Kidney glomerular epithelial cell (primary cell): ENCODE measurements at regions not wholly inside any gene's neighbourhood (a gene's known extent, or its start where the extent isn't known, plus 50 kb on each side); places are given as distances from the start of the nearest gene placed in this dataset.

Experiments used
- DNase-seq: peaks from one replicate; lab custom pipeline; 2025; lab: John Stamatoyannopoulos, UW

DNA sequence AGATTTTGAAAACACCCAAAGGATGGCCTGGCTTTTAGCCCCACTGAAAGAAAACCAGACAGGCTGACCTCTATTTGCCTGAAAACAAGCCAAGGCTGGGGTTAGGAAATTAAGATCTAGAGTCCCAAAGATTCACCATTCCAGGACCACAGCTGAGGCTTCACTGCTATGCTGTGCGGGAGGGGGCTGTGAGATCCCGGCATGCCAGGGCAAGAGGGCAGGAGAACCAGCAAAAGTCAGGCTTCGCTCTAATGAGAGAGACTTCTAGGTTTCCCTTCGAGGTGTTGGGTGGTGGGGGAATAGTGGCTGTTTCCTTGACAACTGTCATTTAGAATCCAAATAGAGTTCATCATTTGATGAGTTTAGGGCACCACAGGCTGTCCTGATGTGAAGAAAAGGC, 152.9 kb upstream of the NFIB start:
- no peak for DNase-seq

DNA sequence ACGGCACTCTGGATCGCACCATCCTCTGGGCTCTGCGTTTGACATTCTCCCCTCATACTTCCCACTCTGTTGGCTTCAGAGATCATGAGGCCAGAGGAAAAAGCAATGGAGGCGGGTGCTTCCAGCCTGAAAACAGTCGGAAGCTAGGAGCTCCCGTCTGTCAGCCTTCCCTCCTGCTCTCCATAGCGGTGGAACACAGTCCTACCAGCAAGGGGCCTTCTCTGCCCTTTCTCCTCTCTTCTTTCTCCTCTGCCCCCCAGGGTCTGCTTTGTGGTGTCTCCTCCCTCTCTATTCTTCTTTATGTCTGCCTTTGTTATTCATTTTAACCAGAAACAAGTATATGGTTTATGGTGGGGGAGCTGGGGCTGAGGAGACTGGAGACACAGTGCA, 152.5 kb upstream of the NFIB start:
- DNase-seq: no peak

DNA sequence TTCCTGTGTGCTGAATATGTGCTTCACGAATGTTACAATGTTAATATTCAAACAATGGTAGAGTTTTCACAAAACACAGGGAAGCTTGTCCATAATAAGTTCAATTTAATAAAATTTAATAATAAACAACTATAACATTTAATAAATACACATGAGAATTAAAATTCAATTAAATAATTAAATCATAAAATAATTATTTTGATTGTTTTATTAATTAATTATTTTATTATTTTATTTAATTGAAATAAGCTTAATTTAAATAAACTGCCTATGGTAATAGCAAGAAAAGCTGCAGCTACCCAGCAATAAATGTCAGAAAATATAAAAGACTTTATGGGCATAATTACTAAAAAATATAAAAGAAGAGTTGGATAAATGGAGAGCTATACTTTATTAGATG, 149.0 kb upstream of the NFIB start:
- DNase-seq: no peak

GRCh38 chr9:14455243-14455642, 141.3 kb upstream of the NFIB start:
- DNase-seq: no peak

- peak; percentile 2 for DNase-seq
These were observed 139.3 kb upstream of the NFIB start for GRCh38 chr9:14453286-14453685.

GRCh38 chr9:14452539-14452938, 138.6 kb upstream of the NFIB start:
- DNase-seq: no peak

DNA sequence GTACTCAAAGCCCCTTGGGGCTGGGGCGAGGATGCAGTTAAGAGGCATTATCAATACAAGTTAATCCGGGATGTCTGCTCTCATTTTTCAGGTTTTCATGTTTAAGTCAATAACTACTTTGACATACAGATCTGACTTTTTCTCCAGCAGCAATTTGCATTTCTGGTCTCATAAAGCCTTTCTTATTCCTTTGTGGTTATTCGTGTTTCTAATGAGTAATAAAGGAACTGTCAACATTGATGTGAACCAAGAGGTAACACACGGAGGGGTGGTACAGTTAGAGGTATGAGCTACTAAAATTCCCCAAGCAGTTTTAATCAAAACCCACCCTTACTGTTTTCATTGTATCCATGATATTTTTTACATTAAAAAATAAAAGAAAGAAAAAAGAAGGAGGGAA, 138.0 kb upstream of the NFIB start:
- DNase-seq: no peak

- DNase-seq: no peak
These were observed 133.2 kb upstream of the NFIB start for GRCh38 chr9:14447103-14447502.

- no peak for DNase-seq
These were observed 132.0 kb upstream of the NFIB start for GRCh38 chr9:14445946-14446345.

DNA sequence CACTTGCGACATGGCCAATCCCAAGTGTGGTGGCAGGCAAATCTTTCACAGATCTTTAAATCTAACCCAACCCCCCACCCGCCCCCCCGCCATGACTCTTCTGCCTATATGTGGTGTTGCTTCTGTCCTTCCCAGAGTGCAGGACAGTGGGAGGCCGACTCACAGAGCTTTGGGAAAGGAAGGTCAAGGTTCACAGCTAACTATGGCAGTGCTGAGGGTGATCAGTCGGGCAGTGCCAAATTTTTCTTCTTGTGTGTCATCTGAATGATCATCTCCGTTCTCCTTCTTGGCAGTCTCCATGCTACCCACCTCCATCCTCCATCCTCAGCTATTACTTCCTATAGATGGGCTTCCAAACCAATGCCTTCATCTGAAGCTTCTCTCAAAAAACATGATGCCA, 129.0 kb upstream of the NFIB start:
- DNase-seq: no peak

DNA sequence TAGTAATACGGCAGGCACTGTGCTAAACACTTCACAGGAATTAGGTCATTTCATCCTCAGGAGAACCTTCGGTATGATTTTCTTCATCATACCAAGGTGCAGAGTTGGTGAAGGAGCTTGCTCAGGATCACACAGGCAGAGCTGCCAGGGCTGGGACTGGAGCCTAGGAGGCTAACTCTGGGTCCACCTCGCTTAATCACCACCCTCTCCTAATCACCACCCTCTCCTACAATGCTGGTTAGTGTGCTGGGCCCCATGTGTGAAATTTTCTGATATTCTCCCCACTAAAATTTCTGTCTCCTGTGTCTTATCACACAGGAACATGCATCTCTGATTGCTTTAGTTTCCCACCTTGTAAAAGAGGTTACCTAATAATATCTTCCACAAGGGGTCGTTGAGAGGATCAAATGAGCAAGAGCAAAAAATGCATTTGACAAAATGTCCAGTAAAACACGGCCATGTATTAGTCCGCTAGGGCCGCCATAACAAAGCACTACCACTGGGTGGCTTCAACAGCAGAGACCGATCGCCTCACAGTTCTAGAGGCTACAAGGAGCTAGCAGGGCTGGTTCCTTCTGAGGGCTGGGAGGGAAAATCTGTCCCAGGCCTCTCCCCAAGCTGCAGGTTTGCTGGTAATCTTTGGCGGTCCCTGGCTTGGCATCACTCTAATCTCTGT, 128.2 kb upstream of the NFIB start:
- no peak for DNase-seq

GRCh38 chr9:14441115-14441514, 127.2 kb upstream of the NFIB start:
- DNase-seq: no peak

DNA sequence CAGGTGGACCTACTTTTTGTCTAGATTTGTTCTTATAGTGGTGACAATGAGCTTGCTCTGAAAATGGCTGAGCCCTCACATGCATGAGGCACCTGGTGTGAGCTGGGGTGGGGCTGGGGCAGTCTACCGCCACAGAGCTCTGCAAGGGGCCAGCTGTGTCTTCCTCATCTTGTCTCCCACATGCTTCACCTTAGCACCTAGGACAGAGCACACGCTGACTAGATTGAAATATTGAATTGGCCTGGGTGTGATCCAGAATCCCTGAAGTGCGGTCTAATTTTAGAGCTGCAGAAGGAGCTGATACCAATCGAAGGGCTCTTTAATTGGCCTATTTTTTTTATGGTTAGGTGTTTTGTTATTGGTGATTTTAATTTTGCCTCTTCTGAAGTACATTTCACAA, 126.1 kb upstream of the NFIB start:
- no peak for DNase-seq

- DNase-seq: no peak
These were observed 125.6 kb upstream of the NFIB start for GRCh38 chr9:14439555-14439954.

GRCh38 chr9:14438232-14439021, 124.5 kb upstream of the NFIB start:
- DNase-seq: no peak

GRCh38 chr9:14437354-14438231, 123.7 kb upstream of the NFIB start:
- peak; percentile 21 for DNase-seq

DNA sequence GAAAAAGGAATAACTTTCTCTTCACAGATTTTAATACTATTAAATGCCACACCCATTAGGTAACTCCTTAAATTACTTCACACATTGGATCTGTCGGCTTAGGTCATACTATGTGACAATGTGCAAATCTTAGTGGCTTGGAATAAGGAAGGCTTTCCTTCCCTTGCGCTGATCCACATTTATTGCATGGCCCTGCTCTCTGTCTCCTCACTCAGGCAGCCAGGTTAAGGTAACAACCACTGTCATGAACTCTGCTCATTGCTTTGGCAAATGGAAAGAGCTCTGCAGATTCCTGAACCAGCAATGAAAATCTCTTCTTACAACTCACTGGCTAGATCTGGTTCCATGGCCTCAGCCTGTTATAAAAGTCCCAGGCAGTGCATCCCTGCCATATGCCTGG, 121.9 kb upstream of the NFIB start:
- DNase-seq: no peak

DNA sequence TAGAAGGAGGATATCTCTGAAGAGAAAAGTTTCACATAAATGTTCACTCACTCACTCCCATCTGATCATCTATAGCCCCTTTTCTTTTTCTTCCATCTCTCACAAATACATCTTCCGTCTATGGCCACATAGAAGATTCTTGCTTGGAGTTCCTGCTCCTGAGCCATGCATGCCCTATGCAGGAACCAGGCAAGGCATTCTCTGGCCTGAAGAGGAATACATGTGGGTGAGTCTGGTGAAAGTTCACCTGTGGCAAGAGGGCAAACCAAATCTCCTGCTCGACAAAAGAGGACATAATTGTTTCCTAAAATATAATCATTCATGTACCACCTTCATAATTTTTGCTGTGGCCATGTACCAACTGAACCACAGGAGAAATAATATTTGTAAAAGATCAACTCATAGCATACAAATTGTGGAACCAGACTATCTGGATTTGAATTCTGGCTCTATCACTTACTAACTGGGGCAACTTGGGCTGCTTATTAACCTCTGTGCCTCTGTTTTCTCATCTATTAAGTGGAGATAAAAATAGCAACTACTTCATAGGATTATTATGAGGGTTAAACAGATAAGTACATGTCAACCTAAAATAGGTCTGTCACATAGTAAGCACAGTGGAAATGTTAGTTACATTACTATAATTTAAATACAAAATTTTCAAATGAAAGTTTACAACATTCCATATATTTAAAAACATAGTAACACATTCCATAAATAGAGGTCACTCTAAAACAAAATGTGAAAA, 121.2 kb upstream of the NFIB start:
- no peak for DNase-seq

- no peak for DNase-seq
These were observed 120.2 kb upstream of the NFIB start for GRCh38 chr9:14434158-14434504.

DNA sequence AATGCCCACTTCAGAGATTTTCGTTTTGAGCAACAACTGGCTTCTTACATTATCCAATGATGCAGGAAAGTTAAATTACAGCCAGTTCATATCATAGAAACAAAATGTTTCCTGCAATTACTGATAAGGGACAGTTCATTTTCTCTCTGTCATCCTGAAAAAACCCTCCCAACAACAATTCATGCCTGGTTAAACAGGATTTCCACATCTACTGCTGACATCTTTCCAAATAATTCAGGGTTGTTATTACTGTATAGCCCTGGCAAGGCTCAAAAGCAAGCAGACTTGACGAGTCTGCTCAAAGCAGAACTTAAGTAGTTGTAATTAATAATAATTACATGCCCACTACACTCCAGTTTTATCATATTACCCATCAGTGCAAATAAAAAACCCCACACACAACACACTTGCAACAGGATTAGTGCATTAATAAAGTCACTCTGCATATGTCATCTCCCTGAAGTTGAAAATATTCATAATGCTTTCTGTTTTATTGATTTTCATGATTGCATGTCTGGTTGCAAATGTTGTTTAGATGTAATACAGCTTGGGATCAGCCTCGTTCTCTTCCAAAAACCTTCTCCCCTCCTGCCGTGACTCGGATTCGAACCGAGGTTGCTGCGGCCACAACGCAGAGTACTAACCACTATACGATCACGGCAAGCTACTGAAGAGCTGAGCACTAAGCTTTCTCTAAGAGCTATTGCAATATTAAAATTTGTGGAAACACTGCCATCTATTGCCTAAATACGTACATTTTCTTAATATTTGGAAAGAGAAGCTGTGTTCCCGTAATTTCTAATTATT, 119.6 kb upstream of the NFIB start:
- peak; percentile 11 for DNase-seq

- no peak for DNase-seq
These were observed 118.9 kb upstream of the NFIB start for GRCh38 chr9:14432666-14433350.
